HCEC 1CT (cell line): ENCODE measurements at regions not wholly inside any gene's neighbourhood (a gene's known extent, or its start where the extent isn't known, plus 50 kb on each side); places are given as distances from the start of the nearest gene placed in this dataset.
"Not testable (repeated sequence)": the region's sequence is repeated elsewhere in the genome, so short reads cannot be mapped to it uniquely, and the experiment has no call there.

Experiments used
- DNase-seq: peaks from one replicate; pipeline ENCODE4 v3.0.0-alpha.2; 2017

DNA sequence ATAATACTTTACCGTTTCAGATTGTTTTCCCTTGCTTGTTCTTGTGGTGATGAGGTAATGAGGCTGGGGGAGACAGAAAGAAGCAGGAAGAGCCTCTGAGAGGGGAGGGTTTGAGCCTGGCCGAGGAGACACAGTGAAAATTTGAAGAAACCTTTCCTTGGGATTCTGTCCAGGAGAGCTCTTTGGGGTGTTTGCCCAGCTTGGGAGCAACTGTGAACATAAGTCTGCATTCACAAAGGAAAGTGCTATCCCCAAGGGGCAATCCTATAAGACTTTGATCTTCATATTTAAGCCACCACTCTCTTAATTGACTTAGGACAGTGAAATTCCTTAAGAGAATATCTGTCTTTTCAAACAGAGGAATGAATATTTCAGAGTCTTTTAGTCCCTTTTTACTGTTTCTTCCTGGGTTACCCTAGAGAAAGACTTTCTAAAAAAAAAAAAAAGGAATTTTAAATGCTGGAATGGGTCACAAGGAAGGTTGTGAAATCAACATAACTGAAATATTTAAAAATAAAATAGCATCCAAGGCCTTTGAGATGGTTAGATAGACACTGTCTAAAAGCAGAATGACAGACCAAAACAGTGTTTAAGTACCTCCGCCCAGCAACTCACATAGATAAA is 52.5 kb upstream of the STAM2 start:
- no peak for DNase-seq

DNA sequence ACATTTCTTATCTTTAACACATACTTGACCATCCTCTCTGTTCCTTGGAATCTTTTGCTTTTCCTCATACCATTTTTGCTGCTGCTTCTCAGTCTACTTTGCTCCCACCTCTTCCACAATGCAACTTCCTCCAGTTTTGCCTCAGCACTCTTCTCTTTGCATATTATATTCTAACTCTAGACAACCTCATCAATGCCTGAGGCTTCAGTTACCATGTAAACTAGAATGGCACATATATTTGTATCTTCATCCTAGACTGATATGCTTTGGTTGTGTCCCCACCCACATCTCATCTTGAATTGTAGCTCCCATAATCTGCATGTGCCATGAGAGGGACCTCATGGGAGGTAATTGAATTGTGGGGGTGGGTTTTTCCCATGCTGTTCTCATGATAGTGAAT is 55.9 kb upstream of the STAM2 start:
- no peak for DNase-seq

DNA sequence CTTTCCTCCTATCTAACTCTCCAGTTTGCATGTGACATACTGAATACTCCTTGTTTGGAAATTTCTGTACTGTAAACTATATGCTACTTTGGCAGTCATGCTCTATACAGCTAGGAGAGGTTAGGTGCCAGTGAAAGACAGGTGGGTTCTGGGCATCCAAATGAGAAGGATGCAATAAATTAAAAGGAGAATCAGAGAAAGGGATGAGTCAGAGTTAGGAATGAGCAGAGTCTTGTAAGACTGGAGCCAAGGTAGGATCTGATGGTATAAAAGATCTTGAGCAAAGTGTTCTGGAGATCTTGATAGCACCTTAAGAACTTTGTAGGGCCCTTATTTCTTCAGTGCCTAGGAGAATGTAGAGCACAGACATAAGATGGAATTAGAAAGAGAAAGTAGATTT is 58.7 kb upstream of the STAM2 start:
- no peak for DNase-seq

DNA sequence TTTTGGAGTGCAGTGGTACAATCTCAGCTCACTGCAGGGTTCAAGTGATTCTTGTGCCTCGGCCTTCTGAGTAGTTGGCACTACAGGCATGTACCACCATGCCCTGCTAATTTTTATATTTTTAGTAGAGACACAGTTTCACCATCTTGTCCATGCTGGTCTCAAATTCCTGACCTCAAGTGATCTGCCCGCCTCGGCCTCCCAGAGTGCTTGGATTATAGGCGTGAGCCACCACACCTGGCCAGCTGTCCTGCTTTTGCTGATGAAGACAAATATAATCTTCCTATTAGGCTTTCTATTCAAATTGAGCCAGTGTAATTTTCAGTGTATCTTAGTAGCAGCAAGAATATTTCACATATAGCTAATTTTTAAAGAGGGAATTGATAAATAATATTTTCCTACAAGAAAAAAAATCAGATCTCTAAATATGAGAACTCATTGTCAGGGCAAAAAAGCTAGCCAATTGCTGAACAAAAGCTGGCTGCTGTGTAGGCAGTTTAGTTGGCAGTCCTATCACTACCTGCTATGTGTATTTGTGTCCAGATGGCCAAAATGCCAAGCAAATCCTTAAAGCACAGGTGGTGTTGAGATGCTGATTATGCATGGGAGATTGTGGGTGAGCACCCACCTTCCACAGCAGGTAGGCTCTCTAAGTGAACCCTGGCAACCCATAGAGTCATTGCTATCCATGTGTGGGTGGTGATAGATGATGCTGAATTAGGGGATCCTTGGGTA is 60.8 kb upstream of the STAM2 start:
- DNase-seq, result no peak

DNA sequence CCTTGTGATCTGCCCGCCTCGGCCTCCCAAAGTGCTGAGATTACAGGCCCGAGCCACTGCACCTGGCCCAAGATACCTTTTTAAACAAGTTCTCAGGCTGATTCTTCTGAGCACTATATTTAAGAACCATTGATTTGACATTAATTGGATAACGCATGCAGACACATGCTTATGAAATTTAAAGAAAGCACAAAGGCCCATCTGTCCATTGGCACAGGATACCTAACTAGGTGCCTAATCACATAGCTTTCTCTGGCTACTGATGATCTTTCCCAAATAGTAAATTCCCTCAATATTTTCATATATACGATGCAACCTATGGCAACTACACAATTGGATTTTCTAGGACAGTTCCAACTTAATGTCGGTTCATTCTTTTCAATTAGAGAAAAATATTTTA is 62.5 kb upstream of the STAM2 start:
- DNase-seq, result no peak

DNA sequence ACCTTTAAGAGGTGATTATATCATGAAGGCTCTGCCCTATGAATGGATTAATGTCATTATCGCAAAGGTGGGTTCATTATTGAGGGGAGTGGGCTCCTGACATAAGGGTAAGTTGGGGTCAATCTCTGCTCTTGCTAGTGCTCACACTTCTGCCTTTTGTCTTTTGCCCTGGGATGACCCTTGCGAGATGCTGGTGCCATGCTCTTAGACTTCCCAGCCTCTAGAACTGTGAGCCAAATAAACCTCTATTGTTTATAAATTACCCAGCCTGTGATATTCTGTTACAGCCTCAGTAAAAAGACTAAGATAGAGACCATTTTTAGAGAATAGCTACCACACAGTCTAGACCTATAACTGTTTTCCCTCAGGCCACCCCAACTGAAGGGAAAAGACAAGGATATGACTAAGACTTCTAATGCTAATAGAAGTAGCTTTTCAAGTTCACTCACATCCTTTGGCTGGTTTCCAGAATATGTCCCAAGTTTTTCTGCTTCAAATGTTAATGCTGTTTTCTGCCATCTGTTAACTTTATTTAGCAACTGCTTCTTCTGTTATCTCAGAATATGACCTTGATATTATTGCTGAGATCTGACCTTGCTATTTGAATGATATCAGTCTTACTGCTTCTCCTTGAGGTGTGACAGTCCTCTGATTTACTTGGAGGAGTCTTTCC is 65.1 kb upstream of the STAM2 start:
- peak; percentile 69 for DNase-seq

DNA sequence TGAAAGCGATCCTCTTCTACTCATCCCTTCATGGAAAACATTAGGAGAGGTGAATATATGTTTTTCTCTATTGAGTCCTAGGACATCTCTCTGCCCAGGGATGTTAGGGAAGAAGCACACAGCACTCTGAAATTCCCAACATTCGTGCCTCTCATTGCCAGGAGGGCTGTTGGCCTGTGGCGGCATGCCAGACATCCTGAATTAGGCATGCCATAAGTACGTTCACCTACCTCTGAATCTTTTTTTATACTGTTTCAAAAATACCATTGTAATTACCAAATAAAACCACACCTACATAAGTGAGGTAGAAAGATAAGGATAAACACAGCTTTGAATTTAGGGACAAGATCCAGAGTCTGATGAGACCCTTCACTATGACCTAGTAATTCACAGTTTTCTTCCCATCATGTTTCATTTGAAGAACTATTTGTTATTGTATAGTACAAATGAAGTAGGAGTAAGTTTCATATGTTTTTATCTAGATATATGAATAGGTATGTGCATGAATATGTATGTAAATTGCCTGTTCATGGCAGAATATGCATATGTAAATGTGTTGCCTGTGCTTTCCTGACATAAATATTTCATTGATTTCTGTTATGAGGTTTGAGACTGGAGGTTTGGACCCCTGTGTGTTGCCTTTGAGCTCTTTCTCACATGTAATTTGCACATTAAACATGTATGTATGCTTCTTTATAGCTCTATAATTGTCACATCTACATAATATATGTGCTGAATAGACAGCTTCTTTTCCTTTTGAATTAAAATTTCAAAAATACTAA is 66.6 kb upstream of the STAM2 start:
- DNase-seq, result no peak

DNA sequence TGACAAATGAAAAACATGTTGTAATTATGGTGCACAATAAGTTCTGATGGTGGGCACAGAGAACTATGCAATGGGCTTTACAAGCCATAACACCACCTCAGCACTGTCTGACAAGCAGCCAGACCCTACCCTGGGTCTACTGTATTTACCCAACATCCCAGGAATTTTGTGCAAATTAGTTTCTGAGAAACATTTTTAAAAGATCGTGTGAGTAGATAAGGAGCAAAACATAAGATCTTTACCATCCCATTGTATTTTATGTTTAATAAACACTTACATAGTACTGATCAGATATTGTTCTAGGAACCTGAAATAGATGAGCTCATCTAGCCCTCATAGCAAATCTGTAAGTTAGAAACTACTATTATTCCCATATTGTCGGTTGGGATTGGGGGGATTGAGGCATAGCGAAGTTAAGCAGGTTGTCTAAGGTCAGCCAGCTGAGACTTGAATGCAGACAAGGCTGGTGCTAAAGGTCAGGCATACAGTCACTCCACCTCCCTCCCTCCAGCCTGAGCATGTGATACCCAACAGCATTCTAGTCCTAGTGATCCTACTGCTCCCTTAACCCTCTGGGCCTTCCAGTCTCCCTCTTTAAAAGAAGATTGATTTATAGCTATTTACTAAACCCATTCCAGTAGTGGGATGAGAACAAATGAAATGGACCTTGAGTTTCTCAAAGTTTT is 67.4 kb upstream of the STAM2 start:
- no peak for DNase-seq

DNA sequence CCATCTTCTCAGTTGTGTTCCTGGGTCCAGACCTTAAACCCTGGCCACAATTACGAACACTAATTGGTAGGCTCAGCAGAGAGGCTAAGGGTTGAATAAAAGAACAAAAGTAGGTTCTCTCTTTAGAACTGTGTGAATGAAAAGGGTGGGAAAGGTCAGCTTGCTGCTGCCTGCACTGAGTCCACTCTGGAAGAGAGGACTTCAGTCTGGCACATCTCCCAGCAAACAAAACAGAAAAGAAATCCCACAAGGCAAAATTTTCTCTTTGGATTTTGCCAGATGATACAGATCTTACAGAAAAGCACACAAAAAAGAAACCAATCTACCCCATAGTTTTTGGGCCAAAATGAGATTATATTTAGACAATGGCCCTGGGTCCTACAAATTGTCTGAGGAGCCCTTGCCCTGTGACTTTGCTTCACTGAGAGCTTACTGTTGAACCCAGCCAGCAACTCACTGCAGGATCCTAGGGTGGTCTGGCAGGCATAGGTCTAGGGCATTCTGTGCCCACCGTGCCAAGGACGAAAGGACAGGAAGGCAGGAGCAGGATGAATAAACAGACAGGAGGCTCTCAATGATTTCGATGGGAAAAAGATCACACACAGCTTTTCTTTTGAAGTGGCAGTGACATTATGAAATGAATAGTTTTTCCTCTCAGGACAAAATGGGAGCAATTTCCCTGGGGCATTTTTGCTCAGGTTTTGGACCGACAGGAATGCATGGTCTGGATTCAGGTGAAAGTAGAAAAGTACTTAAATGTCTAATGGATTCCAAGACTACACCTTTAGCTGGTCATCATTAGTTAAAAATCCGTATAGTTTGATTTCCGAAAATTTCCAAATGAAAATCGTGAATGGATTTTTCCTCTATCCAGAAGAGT is 68.4 kb upstream of the STAM2 start:
- no peak for DNase-seq

DNA sequence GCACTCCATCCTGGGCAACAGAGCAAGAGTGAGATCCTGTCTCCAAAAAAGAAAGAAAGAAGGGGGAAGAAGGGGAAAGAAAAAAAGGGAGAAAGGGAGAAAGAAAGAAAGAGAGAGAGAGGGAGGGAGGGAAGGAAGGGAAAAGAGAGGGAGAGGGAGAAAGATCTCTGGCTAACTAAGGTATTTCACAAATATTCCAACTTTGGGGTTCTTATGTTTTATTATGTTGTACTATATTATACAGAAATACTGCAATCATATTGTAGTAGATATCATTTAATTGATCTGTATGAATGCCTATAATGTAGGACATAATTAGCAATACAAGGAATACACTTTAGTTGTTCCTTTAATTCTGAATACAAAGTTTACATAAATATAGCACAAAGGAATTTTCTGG is 70.1 kb upstream of the STAM2 start:
- DNase-seq, result no peak

DNA sequence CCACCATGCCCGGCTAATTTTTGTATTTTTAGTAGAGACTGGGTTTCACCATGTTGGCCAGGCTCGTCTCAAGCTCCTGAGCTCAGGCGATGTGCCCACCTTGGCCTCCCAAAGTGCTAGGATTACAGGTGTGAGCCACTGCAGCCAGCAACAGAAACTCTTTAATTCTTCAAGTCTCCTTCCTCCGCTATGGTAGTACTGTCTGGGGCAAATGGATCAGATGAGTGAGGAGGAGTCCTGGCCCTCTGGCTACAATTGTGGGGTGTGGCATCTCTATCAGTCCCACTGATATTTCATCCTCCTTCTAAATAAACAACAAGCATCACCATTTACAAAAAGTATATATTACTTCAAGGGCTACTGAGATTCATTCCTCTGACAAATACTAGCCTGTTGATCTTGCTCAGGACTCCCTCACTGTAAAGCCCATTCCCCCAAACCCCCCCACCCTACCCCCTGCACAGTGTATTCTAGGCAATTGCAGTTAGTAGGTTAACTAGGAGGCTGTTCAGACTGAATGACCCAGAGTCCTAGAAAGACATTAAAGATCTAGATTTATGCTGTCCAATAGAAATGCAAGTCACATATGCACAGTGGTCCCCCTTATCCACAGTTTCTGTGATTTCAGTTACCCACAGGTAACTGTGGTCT is 71.2 kb upstream of the STAM2 start:
- DNase-seq, result no peak

DNA sequence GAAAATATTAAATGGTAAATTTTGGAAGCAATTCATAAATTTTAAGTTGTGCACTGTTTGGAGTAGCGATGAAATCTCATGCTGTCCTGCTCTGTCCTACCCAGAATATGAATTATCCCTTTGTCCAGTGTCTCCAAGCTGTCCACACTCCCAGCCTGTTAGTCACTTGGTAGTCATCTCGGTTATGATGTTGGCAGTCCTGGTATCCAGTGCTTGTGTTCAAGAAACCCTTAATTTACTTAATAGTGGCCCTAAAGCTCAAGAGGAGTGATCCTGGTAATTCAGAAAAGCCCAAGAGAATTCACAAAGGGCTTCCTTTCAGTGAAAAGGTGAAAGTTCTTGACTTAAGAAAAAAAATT is 71.8 kb upstream of the STAM2 start:
- DNase-seq, result peak; percentile 14

DNA sequence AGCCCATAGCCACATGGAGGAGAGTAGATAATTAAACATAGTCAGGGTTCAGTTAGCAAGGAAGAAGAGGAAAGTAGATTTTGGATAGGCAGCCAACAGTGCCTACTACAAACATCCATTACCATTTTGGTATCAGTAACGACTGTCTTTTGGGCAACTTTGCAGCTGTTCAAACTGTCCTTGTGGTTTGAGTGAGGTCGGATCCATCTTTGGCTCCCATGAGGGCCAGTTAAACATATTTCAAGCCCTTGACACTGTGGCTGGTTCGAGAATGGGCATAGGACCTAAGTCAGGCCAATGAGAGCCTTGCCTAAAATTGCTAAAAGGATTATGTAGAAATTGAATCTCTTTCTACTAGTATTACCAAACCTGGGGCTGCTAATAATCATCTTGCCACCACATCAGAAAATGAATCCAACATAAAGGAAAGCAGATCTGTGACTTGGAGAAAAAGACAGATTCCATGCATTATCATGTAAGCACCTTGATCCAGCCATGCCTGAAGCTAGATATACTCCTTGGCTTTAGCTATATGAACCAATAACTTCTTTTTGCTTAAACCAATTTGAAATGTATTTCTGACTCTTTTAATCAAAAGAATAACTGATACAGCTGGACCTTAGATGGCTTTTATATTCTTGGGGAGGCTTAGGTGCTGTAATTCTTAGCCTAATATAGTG is 75.0 kb upstream of the STAM2 start:
- DNase-seq, result no peak

DNA sequence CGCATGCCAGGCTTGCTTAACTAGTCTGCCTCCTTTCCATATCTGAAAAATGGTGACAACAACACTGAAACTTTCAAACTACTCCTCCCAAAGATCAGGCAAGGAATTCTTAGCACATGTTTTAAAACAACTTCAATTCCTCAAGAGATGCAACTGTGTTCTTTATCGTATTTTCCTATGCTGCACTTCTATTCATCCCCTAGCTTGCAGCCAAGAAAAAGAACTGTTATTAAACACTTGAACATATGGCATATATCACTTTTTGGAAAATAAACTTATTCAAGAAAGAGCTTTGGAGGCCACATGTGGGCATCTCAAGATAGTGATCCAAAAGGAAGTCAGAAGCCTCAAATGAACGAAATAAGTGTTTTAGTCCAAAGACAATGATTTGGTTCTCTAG is 75.6 kb upstream of the STAM2 start:
- DNase-seq, result no peak

DNA sequence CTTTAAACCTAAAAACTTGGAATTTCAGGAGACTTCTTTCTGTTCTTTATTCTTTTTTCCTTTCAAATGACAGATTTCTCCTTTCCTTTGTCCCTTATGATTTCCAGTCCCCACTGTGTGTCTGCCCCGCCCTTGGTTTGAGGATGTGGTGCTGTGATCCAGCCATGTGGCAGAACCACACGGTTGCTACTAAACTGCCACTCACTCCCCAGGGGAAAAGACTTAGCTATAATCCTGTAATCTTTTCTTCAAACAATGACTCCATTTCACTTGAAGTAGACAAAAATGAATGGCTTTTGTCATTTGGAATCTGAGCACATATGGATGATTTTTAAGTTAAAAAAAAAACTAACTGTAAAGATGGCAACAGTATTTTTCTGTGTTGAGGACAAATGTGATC is 76.2 kb upstream of the STAM2 start:
- no peak for DNase-seq

DNA sequence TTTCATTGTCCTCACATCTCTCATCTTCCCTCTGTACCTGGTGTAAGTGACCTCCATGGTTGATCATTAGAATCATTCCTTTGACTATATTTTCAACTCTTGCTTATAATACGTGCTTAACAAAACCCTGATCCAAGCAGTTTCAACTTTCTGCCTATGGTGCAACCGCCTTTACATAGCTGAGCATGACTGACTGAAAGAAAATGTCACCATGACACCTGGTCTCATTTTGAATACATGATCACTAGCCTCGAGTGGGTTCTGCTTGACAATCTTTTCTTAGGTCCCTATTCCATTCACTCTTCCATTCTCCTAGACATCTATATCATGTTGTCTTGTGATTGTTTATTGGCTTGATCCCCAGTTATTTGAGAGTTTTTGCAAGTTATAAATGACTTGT is 78.9 kb upstream of the STAM2 start:
- no peak for DNase-seq

DNA sequence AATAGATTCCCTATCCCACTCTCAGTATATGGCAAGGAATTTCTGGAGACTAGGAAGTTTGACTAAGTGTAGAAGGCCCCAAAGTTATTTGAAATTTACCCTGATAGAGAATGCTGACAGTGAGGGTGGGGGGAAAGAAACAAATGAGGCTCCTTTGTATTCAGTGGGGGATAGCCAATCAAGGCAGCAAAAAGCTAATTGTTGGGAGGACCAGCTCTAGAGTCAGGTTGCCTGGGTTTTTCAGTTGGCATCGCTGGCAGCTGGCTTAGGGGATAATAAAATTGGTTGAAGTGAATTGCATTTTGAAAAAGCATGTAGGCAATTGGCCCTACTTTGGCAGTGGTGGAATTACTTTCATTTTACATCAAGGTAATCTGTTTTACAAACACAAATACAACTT is 79.4 kb upstream of the STAM2 start:
- no peak for DNase-seq

DNA sequence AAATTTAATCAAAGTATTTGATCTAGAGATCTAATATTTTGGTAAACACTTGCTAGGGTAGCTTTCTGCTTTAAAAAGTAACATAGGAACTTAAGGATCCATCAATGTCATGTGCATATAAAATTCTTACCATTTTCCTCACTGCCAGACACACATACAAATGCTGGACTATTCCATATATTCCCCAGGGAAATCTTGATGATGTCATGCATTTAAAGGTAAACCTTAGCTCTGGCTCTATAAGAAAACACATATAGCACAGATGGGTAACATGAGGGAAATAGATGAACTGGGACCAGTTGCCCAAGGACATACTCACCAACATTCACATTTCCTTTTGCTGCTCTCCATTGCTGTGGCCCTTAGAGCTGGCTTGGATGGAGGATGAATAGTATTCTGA is 79.1 kb upstream of the FMNL2 start:
- no peak for DNase-seq

DNA sequence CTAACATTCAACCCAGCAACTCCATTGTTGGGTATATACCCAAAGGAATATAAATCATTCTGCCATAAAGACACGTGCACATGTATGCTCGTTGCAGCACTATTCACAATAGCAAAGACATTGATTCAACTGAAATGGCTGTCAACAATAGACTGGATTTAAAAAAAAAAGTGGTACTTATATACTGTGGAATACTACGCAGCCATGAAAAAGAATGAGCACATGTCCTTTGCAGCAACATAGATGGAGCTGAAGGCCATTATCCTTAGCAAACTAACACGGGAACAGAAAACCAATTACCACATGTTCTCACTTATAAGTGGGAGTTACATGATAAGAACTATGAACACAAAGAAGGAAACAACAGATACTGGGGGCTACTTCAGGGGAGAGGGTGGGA is 74.0 kb upstream of the FMNL2 start:
- no peak for DNase-seq

DNA sequence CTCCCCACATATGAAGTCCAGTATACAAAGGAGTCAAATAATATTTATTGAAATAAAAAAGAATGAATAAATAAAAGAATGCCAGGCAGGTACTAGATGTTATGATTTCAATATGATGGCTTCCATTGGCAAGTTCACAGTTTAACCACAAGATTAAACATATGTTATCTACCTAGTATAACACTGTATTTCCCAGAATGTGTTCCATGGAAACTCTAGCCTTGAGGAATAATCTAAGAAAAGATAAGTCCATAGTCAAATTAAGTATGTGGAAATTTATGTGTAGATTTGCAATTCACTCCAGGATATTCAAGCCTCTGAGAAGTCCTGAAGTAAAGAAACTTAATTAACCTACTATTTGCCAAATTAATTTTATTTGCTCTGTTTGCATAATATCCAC is 71.1 kb upstream of the FMNL2 start:
- no peak for DNase-seq

DNA sequence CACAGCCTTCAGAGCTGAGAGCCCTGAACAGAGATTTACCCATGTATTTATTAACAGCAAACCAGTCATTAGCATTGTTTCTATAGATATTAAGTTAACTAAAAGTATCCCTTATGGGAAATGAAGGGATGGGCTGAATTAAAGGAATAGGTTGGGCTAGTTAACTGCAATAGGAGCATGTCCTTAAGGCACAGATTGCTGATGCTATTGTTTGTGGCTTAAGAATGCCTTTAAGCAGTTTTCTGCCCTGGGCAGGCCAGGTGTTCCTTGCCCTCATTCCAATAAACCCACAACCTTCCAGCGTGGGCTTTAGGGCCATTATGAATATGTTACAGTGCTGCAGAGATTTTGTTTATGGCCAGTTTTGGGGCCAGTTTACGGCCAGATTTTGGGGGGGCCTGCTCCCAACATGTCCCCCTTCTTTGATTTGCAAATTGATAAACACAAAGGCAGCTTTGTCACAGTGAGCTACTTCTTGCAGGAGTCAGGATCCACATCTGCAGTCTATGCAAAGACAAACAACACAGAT is 61.2 kb upstream of the FMNL2 start:
- DNase-seq, result not testable (repeated sequence)
